ENCODE measurements at regions not wholly inside any gene's neighbourhood (a gene's known extent, or its start where the extent isn't known, plus 50 kb on each side); places are given as distances from the start of the nearest gene placed in this dataset.

DNA sequence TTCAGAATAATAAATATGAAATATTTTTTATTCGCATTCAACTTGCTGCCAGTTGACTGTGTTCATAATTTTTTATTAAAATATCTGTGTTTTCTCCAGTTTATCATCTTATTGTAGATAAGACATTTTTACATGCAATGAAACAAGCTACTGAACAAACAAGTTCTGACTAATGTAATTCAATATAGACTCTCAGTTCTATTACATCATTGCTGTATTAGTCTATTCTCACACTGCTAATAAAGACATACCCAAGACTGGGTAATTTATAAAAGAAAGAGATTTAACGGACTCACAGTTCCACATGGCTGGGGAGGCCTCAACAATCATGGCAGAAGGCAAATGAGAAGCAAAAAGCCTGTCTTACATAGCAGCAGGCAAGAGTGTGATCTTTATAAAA is 1357.7 kb upstream of the CITED2 start:
- no peak for FAIRE-seq
- ATAC-seq: no peak
- H3K36me3 ChIP-seq (ENCODE audit: control insufficient read depth, insufficient read depth, low read length): no peaks in the 10 kb centered on the region

More for the DNA sequence above, 1357.7 kb upstream of the CITED2 start:
- Histone ChIP-seq H3K9ac (ENCODE audit: insufficient read depth in 1 of 2, low read depth in 2 of 2, low read length in 2 of 2) (no peak overlapping the region), H3K9me3 (replicated peaks; ENCODE audit: control insufficient read depth, insufficient read depth, low read depth, low read length) (no peaks in the 10 kb centered on the region), H3K79me2 (ENCODE audit: control insufficient read depth, insufficient read depth, low read length) (no peaks in the 10 kb centered on the region), H3K4me1 (replicated peaks in 1 of 2; ENCODE audit: control insufficient read depth in 2 of 2, insufficient read depth in 2 of 2, low read length in 2 of 2) (no peaks in the 10 kb centered on the region), H3K4me3 (no peak overlapping the region), H4K20me1 (replicated peaks; ENCODE audit: control insufficient read depth, insufficient read depth, low read length) (no peaks in the 10 kb centered on the region), H3K4me2 (ENCODE audit: insufficient read depth, low read length) (no peak overlapping the region), H2AFZ (ENCODE audit: low read depth, low read length) (no peak overlapping the region), H3K27me3 (ENCODE audit: control insufficient read depth in 2 of 2, insufficient read depth in 2 of 2, low read length in 2 of 2) (no peaks in the 10 kb centered on the region), H3K9me1 (ENCODE audit: control insufficient read depth, insufficient read depth, low read length) (no peaks in the 10 kb centered on the region), H3K27ac (ENCODE audit: extremely low read depth, low read depth, low read length) (no peak overlapping the region)
- DNase-seq (ENCODE audit: extremely low read depth in 1 of 4, low spot score in 3 of 4): no peak
- intact Hi-C loops (cut with micrococcal nuclease) (no loop called here), in situ Hi-C loops (cut with MboI) (no loop called here)
- BruUV-seq (replicated peaks): no TSS peak
- TF ChIP-seq ZNF212 (CRISPR knock-in tag; IDR thresholded peaks at IDR 0.05) (no peak), ZNF584 (CRISPR knock-in tag; IDR thresholded peaks at IDR 0.05; ENCODE audit: low read depth) (no peak), SRSF3 (IDR thresholded peaks at IDR 0.05; ENCODE audit: insufficient read depth, low read length) (no peak), HIVEP1 (CRISPR knock-in tag; IDR thresholded peaks at IDR 0.05) (no peak), BMI1 (IDR thresholded peaks at IDR 0.05; ENCODE audit: low read length) (no peak), GTF2F1 (IDR thresholded peaks at IDR 0.05; ENCODE audit: low read depth, low read length) (no peak), GTF2E2 (tag; IDR thresholded peaks at IDR 0.05) (no peak), ETS2 (tag; IDR thresholded peaks at IDR 0.05; ENCODE audit: borderline replicate concordance, poor library complexity, severe bottlenecking) (no peak), GABPB1 (CRISPR knock-in tag; IDR thresholded peaks at IDR 0.05) (no peak)
- TF ChIP-seq, protein P1, sequence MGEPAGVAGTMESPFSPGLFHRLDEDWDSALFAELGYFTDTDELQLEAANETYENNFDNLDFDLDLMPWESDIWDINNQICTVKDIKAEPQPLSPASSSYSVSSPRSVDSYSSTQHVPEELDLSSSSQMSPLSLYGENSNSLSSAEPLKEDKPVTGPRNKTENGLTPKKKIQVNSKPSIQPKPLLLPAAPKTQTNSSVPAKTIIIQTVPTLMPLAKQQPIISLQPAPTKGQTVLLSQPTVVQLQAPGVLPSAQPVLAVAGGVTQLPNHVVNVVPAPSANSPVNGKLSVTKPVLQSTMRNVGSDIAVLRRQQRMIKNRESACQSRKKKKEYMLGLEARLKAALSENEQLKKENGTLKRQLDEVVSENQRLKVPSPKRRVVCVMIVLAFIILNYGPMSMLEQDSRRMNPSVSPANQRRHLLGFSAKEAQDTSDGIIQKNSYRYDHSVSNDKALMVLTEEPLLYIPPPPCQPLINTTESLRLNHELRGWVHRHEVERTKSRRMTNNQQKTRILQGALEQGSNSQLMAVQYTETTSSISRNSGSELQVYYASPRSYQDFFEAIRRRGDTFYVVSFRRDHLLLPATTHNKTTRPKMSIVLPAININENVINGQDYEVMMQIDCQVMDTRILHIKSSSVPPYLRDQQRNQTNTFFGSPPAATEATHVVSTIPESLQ (CRISPR knock-in tag; IDR thresholded peaks at IDR 0.05): no peak
- TF ChIP-seq, protein P2, sequence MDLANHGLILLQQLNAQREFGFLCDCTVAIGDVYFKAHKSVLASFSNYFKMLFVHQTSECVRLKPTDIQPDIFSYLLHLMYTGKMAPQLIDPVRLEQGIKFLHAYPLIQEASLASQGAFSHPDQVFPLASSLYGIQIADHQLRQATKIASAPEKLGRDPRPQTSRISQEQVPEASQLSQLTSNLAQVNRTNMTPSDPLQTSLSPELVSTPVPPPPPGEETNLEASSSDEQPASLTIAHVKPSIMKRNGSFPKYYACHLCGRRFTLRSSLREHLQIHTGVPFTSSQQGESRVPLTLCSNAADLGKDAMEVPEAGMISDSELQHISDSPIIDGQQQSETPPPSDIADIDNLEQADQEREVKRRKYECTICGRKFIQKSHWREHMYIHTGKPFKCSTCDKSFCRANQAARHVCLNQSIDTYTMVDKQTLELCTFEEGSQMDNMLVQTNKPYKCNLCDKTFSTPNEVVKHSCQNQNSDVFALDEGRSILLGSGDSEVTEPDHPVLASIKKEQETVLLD (IDR thresholded peaks at IDR 0.05): no peak
- ChIA-PET CTCF (ENCODE audit: low intra/inter-chr PET ratio) (no interaction called here), POLR2A (no interaction called here)
- 7% methylated on average over 2 of the region's 2 CpGs for WGBS (ENCODE audit: insufficient coverage, low coverage, missing lambda C conversion rate)

Data from K562 (cell line).